ENCODE measurements at regions not wholly inside any gene's neighbourhood (a gene's known extent, or its start where the extent isn't known, plus 50 kb on each side); places are given as distances from the start of the nearest gene placed in this dataset.

GRCh38 chr13:99652901-99653300, 151.6 kb downstream of the TM9SF2 start (continued):
- TF ChIP-seq ZMAT4 (CRISPR knock-in tag; IDR thresholded peaks at IDR 0.05) (no peak), ZBTB21 (CRISPR knock-in tag; IDR thresholded peaks at IDR 0.05; ENCODE audit: borderline replicate concordance) (no peak), TEAD1 (CRISPR knock-in tag; IDR thresholded peaks at IDR 0.05) (no peak), TCF7 (CRISPR knock-in tag; IDR thresholded peaks at IDR 0.05; ENCODE audit: low read depth) (no peak), ELF4 (CRISPR knock-in tag; IDR thresholded peaks at IDR 0.05; ENCODE audit: low read depth) (no peak), OVOL2 (CRISPR knock-in tag; IDR thresholded peaks at IDR 0.05; ENCODE audit: borderline replicate concordance) (no peak), ZNF232 (CRISPR knock-in tag; IDR thresholded peaks at IDR 0.05) (no peak), MXD4 (CRISPR knock-in tag; IDR thresholded peaks at IDR 0.05; ENCODE audit: borderline replicate concordance) (no peak), GTF2I (CRISPR knock-in tag; conservative IDR thresholded peaks at IDR 0.05) (no peak), GRHL2 (CRISPR knock-in tag; IDR thresholded peaks at IDR 0.05; ENCODE audit: insufficient replicate concordance, severe bottlenecking) (no peak), ZNF219 (CRISPR knock-in tag; IDR thresholded peaks at IDR 0.05; ENCODE audit: borderline replicate concordance) (no peak)

- no peak for TF ChIP-seq ZMAT4 (CRISPR knock-in tag; IDR thresholded peaks at IDR 0.05)
- TF ChIP-seq ZNF263 (CRISPR knock-in tag; IDR thresholded peaks at IDR 0.05; ENCODE audit: low read depth): no peak
- no peak for TF ChIP-seq ZNF281 (CRISPR knock-in tag; IDR thresholded peaks at IDR 0.05)
- TF ChIP-seq PRRX2 (CRISPR knock-in tag; IDR thresholded peaks at IDR 0.05): no peak
- no peak for TF ChIP-seq SP1 (CRISPR knock-in tag; conservative IDR thresholded peaks at IDR 0.05)
- TF ChIP-seq ATF6 (CRISPR knock-in tag; IDR thresholded peaks at IDR 0.05): no peak
- no peak for TF ChIP-seq NFE2L1 (CRISPR knock-in tag; IDR thresholded peaks at IDR 0.05)
- H3K9me3 Mint-ChIP-seq: no peaks in the 10 kb centered on the region
- no peak for ATAC-seq
- DNase-seq (ENCODE audit: low spot score): no peak
- H3K27ac Mint-ChIP-seq: no peak overlapping the region
- H3K36me3 Mint-ChIP-seq: no peaks in the 10 kb centered on the region
- H3K27me3 Mint-ChIP-seq (ENCODE audit: low read depth): no peaks in the 10 kb centered on the region
- POLR2A ChIA-PET: no interaction called here
- CTCF ChIA-PET: no interaction called here
- no peak overlapping the region for H3K4me3 Mint-ChIP-seq
- peaks cover 36% of the 10 kb centered on the region for H3K4me1 Mint-ChIP-seq
These were observed 150.9 kb downstream of the TM9SF2 start for GRCh38 chr13:99652141-99652540.

- Mint-ChIP-seq H3K27ac (0 out of 2 replicates have a peak overlapping the region, but pooled peaks have one; percentile 3), H3K36me3 (no peaks in the 10 kb centered on the region), H3K4me1 (peaks cover 29% of the 10 kb centered on the region), H3K27me3 (ENCODE audit: low read depth) (no peaks in the 10 kb centered on the region), H3K9me3 (no peaks in the 10 kb centered on the region), H3K4me3 (no peak overlapping the region)
- no peak for ATAC-seq
- ChIA-PET POLR2A (no interaction called here), CTCF (no interaction called here)
- DNase-seq (ENCODE audit: low spot score): no peak
- TF ChIP-seq MLX (CRISPR knock-in tag; IDR thresholded peaks at IDR 0.05): no peak
- TF ChIP-seq AR (CRISPR knock-in tag; IDR thresholded peaks at IDR 0.05): no peak
- no peak for TF ChIP-seq FOXP4 (CRISPR knock-in tag; IDR thresholded peaks at IDR 0.05)
- no peak for TF ChIP-seq CDX4 (CRISPR knock-in tag; IDR thresholded peaks at IDR 0.05; ENCODE audit: borderline replicate concordance)
- no peak for TF ChIP-seq ZNF263 (CRISPR knock-in tag; IDR thresholded peaks at IDR 0.05; ENCODE audit: low read depth)
- TF ChIP-seq NR2C2 (CRISPR knock-in tag; IDR thresholded peaks at IDR 0.05): no peak
- TF ChIP-seq ZNF232 (CRISPR knock-in tag; IDR thresholded peaks at IDR 0.05): no peak
These were observed 149.7 kb downstream of the TM9SF2 start for GRCh38 chr13:99651016-99651415.
